Activated naive CD8-positive, alpha-beta T cell treated with anti-CD3 and anti-CD28 coated beads, Interleukin-2, amount 10 ng/mL, durations not matched to agents 7 days and 5 days (primary cell): ENCODE measurements at regions not wholly inside any gene's neighbourhood (a gene's known extent, or its start where the extent isn't known, plus 50 kb on each side); places are given as distances from the start of the nearest gene placed in this dataset.
"Not testable (repeated sequence)": the region's sequence is repeated elsewhere in the genome, so short reads cannot be mapped to it uniquely, and the experiment has no call there.

Source experiments
- ATAC-seq: fragments of 150-1000 bp; cut with Tn5 transposase; one replicate; pipeline ENCODE4 v1.10.0; 2021; ENCODE audit warnings: low read depth, moderate library complexity
- POLR2A ChIA-PET: fragments of 350-600 bp; sonication (Branson Sonifier 250); formaldehyde crosslinking; loops from one replicate; lab custom pipeline; 2021; ENCODE audit warnings: antibody characterized with exemption; lab: Charles Lee
- DNase-seq: peaks from one replicate; pipeline ENCODE4 v3.0.0; 2021
- H3K27ac Mint-ChIP-seq: one replicate; pipeline ENCODE4 v1.8.0; 2022; ENCODE audit warnings: mild to moderate bottlenecking, mixed read lengths
- H3K27me3 Mint-ChIP-seq: one replicate; pipeline ENCODE4 v1.8.0; 2022; ENCODE audit warnings: mild to moderate bottlenecking, moderate library complexity, mixed read lengths
- H3K36me3 Mint-ChIP-seq: one replicate; pipeline ENCODE4 v1.8.0; 2021; ENCODE audit warnings: mild to moderate bottlenecking, mixed read lengths
- H3K4me1 Mint-ChIP-seq: one replicate; pipeline ENCODE4 v1.8.0; 2021; ENCODE audit warnings: mixed read lengths
- H3K4me3 Mint-ChIP-seq: one replicate; pipeline ENCODE4 v1.8.0; 2022; ENCODE audit warnings: mild to moderate bottlenecking, moderate library complexity, mixed read lengths
- H3K9me3 Mint-ChIP-seq: one replicate; pipeline ENCODE4 v1.8.0; 2021; ENCODE audit warnings: mixed read lengths

- H3K27me3 Mint-ChIP-seq = no peaks in the 10 kb centered on the region
These were observed 1911.5 kb upstream of the AGA start for GRCh38 chr4:179353786-179354185.

DNA sequence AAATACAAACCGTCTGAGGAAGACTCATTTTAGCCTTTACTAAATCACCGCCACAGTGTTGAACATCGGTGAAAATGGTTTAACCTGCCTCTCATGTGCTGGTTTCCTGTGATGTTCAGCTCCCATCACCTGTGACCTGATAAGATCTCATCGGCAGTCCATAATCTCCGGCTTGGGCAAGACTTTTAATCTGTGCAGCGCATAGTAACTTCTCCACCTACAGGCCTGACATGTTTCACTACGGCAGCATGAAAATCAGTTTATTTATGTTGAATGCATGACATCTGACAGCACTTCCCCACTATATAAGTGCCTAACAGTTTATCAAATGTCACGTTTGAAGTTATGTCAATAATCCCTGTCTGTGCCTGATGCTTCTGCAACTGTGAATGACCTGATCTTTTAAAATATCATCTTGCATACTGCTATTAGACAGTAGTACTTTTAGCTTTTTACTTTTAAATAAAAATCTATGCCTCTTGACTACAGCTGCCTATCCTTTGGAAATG lies 1919.8 kb upstream of the AGA start:
- ATAC-seq (no peak), DNase-seq (no peak)
- no peak overlapping the region for H3K4me3 Mint-ChIP-seq
- no peak overlapping the region for H3K27ac Mint-ChIP-seq
- no peaks in the 10 kb centered on the region for H3K27me3 Mint-ChIP-seq
- H3K36me3 Mint-ChIP-seq = no peaks in the 10 kb centered on the region
- H3K4me1 Mint-ChIP-seq = no peaks in the 10 kb centered on the region
- peaks cover 2% of the 10 kb centered on the region for H3K9me3 Mint-ChIP-seq
- POLR2A ChIA-PET = no interaction called here

More at GRCh38 chr4:179353786-179354185, 1911.5 kb upstream of the AGA start:
- Mint-ChIP-seq H3K36me3 (no peaks in the 10 kb centered on the region), H3K27ac (no peak overlapping the region), H3K4me1 (no peaks in the 10 kb centered on the region), H3K9me3 (peaks cover 2% of the 10 kb centered on the region), H3K4me3 (no peak overlapping the region)
- POLR2A ChIA-PET = no interaction called here
- DNase-seq (no peak), ATAC-seq (no peak)

- H3K9me3 Mint-ChIP-seq, H3K4me1 Mint-ChIP-seq, H3K4me3 Mint-ChIP-seq, ATAC-seq, POLR2A ChIA-PET, H3K36me3 Mint-ChIP-seq, H3K27ac Mint-ChIP-seq, H3K27me3 Mint-ChIP-seq, DNase-seq: not testable (repeated sequence)
These were observed 1923.7 kb upstream of the AGA start for GRCh38 chr4:179365932-179366331.

- no peak overlapping the region for H3K27ac Mint-ChIP-seq
- ATAC-seq = no peak
- H3K9me3 Mint-ChIP-seq = no peaks in the 10 kb centered on the region
- H3K4me3 Mint-ChIP-seq = no peak overlapping the region
- no peaks in the 10 kb centered on the region for H3K36me3 Mint-ChIP-seq
- no peak for DNase-seq
- no peaks in the 10 kb centered on the region for H3K4me1 Mint-ChIP-seq
- POLR2A ChIA-PET = no interaction called here
- H3K27me3 Mint-ChIP-seq = no peaks in the 10 kb centered on the region
These were observed 1930.0 kb upstream of the AGA start for GRCh38 chr4:179372242-179372641.

- H3K4me1 Mint-ChIP-seq = no peaks in the 10 kb centered on the region
- no peak for DNase-seq
- H3K36me3 Mint-ChIP-seq = no peaks in the 10 kb centered on the region
- no peaks in the 10 kb centered on the region for H3K9me3 Mint-ChIP-seq
- POLR2A ChIA-PET = no interaction called here
- ATAC-seq = no peak
- no peaks in the 10 kb centered on the region for H3K27me3 Mint-ChIP-seq
- no peak overlapping the region for H3K4me3 Mint-ChIP-seq
- H3K27ac Mint-ChIP-seq = no peak overlapping the region
These were observed 1930.5 kb upstream of the AGA start for GRCh38 chr4:179372746-179373145.

GRCh38 chr4:179378847-179379246 lies 1936.6 kb upstream of the AGA start:
- H3K9me3 Mint-ChIP-seq, H3K4me3 Mint-ChIP-seq, ATAC-seq, DNase-seq, H3K4me1 Mint-ChIP-seq, H3K27me3 Mint-ChIP-seq, H3K36me3 Mint-ChIP-seq, POLR2A ChIA-PET, H3K27ac Mint-ChIP-seq: not testable (repeated sequence)

DNA sequence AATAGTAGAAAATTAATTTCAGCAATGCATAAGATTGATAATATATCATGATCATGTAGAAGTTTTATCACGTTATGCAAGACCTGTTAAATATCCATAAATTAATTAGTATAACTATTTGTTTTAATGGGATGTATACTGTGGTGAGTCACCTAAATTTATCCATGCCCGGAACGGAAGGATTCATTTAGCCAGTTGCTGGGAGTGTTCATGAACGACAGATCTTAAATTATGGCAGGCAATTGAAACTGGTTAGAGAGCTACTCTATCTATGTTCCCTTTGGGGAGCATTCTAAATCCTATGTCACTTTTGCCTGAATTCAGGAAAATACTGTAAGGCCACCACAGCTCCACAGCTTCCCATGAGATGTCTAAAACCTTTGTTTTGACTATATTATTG lies 1950.5 kb upstream of the AGA start:
- Mint-ChIP-seq H3K27me3 (no peaks in the 10 kb centered on the region), H3K9me3 (peaks cover 3% of the 10 kb centered on the region), H3K36me3 (no peaks in the 10 kb centered on the region)

DNA sequence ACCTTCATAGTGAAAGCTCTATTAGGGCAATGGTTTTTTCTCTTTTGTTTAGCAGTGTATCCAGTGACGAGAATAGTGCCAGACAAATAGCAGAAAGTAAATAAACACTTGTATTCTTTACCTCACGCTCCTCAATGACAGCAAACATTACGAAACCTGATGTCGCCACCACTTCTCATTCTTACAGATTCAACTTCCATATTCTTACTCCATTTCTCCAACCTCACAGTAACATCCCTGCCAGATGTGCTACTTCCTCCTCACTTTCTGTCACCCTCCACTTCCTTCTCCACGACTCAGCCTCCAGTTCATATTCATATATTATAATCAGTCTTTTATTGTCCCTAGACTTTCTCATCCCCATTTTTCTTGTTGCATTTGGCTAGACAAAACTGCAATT lies 1956.2 kb upstream of the AGA start:
- no peak overlapping the region for H3K4me3 Mint-ChIP-seq
- no peak for ATAC-seq
- H3K36me3 Mint-ChIP-seq = no peaks in the 10 kb centered on the region

More for the DNA sequence above, 1950.5 kb upstream of the AGA start:
- DNase-seq = no peak
- POLR2A ChIA-PET = no interaction called here
- H3K4me3 Mint-ChIP-seq = no peak overlapping the region
- ATAC-seq = no peak
- no peak overlapping the region for H3K27ac Mint-ChIP-seq
- H3K4me1 Mint-ChIP-seq = no peaks in the 10 kb centered on the region

DNA sequence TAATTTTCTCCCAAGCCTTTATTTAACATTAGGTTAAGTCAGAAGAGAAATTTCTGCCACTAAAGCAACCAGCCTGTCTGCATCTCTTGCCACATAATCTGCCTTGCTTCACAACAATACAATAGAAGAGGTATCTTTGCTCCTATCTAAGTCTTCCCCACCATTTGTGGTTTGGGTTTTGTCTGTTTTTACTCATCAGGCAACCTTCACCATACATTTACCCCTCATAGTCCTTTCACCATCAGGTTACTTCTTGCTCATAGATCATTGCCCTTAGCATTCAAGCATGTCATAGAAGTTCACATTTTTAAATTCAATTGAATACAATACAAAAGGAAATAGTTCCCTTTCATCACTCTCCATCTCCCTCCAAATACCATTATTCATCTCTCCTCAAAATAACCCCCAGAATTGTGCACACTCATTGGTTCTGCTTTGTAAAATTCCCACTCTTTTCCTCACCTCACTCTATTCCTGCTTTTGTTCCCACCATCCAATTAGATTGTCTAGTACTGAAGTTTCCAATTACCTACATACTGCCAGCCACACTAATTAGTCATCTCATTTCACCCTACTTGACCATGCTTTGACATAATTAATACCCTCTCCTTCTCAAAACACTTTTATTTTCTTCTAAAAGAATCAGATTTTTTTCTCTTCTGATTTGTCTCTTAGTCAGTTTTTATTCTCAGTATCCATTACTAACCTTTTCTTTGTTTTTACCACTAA lies 1957.0 kb upstream of the AGA start:
- no peaks in the 10 kb centered on the region for H3K36me3 Mint-ChIP-seq
- no peak for DNase-seq
- POLR2A ChIA-PET = no interaction called here
- H3K4me3 Mint-ChIP-seq = no peak overlapping the region
- H3K4me1 Mint-ChIP-seq = no peaks in the 10 kb centered on the region
- no peak for ATAC-seq
- H3K9me3 Mint-ChIP-seq = no peaks in the 10 kb centered on the region
- H3K27me3 Mint-ChIP-seq = no peaks in the 10 kb centered on the region
- no peak overlapping the region for H3K27ac Mint-ChIP-seq

More for the DNA sequence above, 1956.2 kb upstream of the AGA start:
- Mint-ChIP-seq H3K27ac (no peak overlapping the region), H3K4me1 (no peaks in the 10 kb centered on the region), H3K27me3 (no peaks in the 10 kb centered on the region), H3K9me3 (no peaks in the 10 kb centered on the region)
- DNase-seq = no peak
- POLR2A ChIA-PET = no interaction called here

GRCh38 chr4:179415037-179415846 lies 1973.0 kb upstream of the AGA start:
- POLR2A ChIA-PET = no interaction called here
- no peak overlapping the region for H3K4me3 Mint-ChIP-seq
- H3K36me3 Mint-ChIP-seq = no peaks in the 10 kb centered on the region
- no peaks in the 10 kb centered on the region for H3K4me1 Mint-ChIP-seq
- DNase-seq = no peak
- ATAC-seq = no peak
- H3K9me3 Mint-ChIP-seq = peaks cover 2% of the 10 kb centered on the region
- H3K27ac Mint-ChIP-seq = no peak overlapping the region
- H3K27me3 Mint-ChIP-seq = no peaks in the 10 kb centered on the region

DNA sequence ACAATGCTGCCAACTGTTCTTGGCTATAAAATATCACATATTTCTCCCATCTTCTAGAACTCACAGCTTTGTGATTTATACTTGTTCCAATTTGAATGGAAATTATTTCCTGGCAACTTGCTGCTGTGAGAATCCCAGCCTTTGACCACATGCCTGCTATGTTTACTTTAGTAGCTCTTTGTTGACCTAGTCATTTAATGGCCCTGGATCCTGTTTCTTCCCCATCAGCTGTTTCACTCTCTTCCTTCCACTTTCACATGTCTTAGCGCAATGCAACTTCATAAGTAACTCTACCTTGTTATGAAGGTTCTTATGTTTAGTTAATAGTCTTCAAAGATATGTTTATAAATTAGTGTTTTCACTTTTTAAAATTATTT lies 1973.6 kb upstream of the AGA start:
- Mint-ChIP-seq H3K27me3 (no peaks in the 10 kb centered on the region), H3K36me3 (no peaks in the 10 kb centered on the region), H3K27ac (no peak overlapping the region), H3K4me3 (no peak overlapping the region), H3K9me3 (peaks cover 2% of the 10 kb centered on the region), H3K4me1 (no peaks in the 10 kb centered on the region)
- no peak for ATAC-seq
- DNase-seq = no peak
- POLR2A ChIA-PET = no interaction called here

- DNase-seq = no peak
- Mint-ChIP-seq H3K4me3 (no peak overlapping the region), H3K9me3 (peaks cover 2% of the 10 kb centered on the region), H3K27me3 (no peaks in the 10 kb centered on the region), H3K36me3 (no peaks in the 10 kb centered on the region), H3K27ac (no peak overlapping the region), H3K4me1 (no peaks in the 10 kb centered on the region)
- ATAC-seq = no peak
- POLR2A ChIA-PET = no interaction called here
These were observed 1975.1 kb upstream of the AGA start for GRCh38 chr4:179417357-179417756.

GRCh38 chr4:179437962-179438361 lies 1995.7 kb upstream of the AGA start:
- no peaks in the 10 kb centered on the region for H3K36me3 Mint-ChIP-seq
- peaks cover 3% of the 10 kb centered on the region for H3K9me3 Mint-ChIP-seq
- DNase-seq (no peak), ATAC-seq (no peak)
- H3K27ac Mint-ChIP-seq = no peak overlapping the region
- no peaks in the 10 kb centered on the region for H3K27me3 Mint-ChIP-seq
- POLR2A ChIA-PET = no interaction called here
- no peak overlapping the region for H3K4me3 Mint-ChIP-seq
- H3K4me1 Mint-ChIP-seq = no peaks in the 10 kb centered on the region

DNA sequence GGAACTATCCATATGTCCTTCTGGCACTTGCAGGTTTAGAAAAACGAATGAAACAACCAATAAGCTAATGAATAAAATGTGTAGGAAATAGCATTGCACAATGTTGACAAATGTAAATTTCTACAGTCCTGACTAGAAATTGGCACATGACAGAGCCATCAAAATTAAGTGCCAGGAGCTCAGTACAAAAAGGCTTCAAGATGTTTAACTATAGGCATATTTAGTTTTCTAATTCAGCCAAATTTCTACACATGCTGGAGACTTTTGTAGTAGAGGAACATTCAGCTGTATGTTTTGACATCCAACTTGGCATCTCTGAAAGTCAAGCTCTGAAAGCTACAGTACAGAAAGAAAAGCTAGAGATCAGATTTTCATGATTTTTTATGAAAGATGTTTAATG lies 1999.4 kb upstream of the AGA start:
- Mint-ChIP-seq H3K27me3 (no peaks in the 10 kb centered on the region), H3K9me3 (peaks cover 11% of the 10 kb centered on the region), H3K27ac (no peak overlapping the region), H3K4me1 (no peaks in the 10 kb centered on the region), H3K4me3 (no peak overlapping the region), H3K36me3 (no peaks in the 10 kb centered on the region)
- POLR2A ChIA-PET = no interaction called here
- DNase-seq = no peak
- ATAC-seq = no peak
